ENCODE measurements at regions not wholly inside any gene's neighbourhood (a gene's known extent, or its start where the extent isn't known, plus 50 kb on each side); places are given as distances from the start of the nearest gene placed in this dataset.
"Not testable (repeated sequence)": the region's sequence is repeated elsewhere in the genome, so short reads cannot be mapped to it uniquely, and the experiment has no call there.

DNA sequence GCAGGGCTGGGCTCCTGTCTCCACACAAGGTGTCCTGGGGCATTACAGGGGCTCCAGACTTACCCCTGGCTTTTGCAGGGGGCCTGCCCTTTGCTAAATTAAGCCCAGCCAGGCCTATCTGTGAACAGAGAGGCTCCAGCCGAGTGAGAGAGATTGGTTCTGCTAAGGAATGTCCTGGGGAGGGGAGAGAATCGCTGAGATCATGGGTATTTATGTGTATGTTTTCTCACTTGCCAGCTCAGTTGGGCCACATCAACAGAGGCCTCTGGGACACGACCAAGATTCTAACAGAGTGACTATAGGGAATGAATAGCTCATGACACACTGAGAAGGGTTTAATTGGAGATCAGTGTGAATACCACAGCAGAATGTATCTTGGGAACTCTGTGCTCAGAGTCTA is 109.8 kb upstream of the NBPF8 start:
- TF ChIP-seq EZH2 (conservative IDR thresholded peaks at IDR 0.05; ENCODE audit: low read depth, low read length); DMTF1 (CRISPR knock-in tag; IDR thresholded peaks at IDR 0.05); POLR2AphosphoS5 (IDR thresholded peaks at IDR 0.05; ENCODE audit: low read depth, low read length): not testable (repeated sequence)

Data from HepG2 (cell line).